GM11168 (cell line): ENCODE measurements at regions not wholly inside any gene's neighbourhood (a gene's known extent, or its start where the extent isn't known, plus 50 kb on each side); places are given as distances from the start of the nearest gene placed in this dataset.

Source experiments
- in situ Hi-C: fragments of 300-500 bp; cut with MboI; formaldehyde crosslinking; loops from one replicate; pipeline ENCODE4 v1.12.0; 2022; ENCODE audit warnings: low sequenced_read_pairs; ENCODE audit not compliant: unreplicated experiment

- in situ Hi-C loops = no loop called here
These were observed 68.0 kb downstream of the SNX12 start for GRCh38 chrX:71000139-71000538.

GRCh38 chrX:70998411-70999027 is 67.6 kb upstream of the SLC7A3 start:
- in situ Hi-C loops = loop anchor here (25.0 kb wide), 1 partner anchor 236 kb away; no protein-coding TSS in a partner anchor

GRCh38 chrX:70995338-70995737 is 64.4 kb upstream of the SLC7A3 start:
- in situ Hi-C loops = loop anchor here (25.0 kb wide), 1 partner anchor 233 kb away; no protein-coding TSS in a partner anchor

- in situ Hi-C loops = loop anchor here (25.0 kb wide), 1 partner anchor 226 kb away; no protein-coding TSS in a partner anchor
These were observed 57.5 kb upstream of the SLC7A3 start for GRCh38 chrX:70988425-70988824.
